Heart right ventricle (tissue), 16 donors: ENCODE measurements at regions not wholly inside any gene's neighbourhood (a gene's known extent, or its start where the extent isn't known, plus 50 kb on each side); places are given as distances from the start of the nearest gene placed in this dataset.

ENCODE experiments used
- ATAC-seq, 8 donors: fragments of 200-7000 bp; cut with Tn5 transposase; one replicate each; pipeline ENCODE4 v1.9.1; 2020; ENCODE audit warnings: mild to moderate bottlenecking in 8 of 8, moderate library complexity in 8 of 8, moderate number of reproducible peaks in 1 of 8
- DNase-seq, 2 donors: peaks; one replicate each; pipeline ENCODE4 v3.0.0-alpha.2; 2020
- H3K27ac ChIP-seq, 10 donors: fragments of 200-600 bp; sonication (generic) in 2 of 10; one replicate each; pipeline versions ENCODE4 v1.5.0 to v1.8.0; 2020 to 2022; ENCODE audit warnings: mild to moderate bottlenecking in 3 of 10
- H3K27me3 ChIP-seq, 7 donors: fragments of 200-600 bp; one replicate each; pipeline ENCODE4 v1.8.0; 2021 to 2022; ENCODE audit warnings: mild to moderate bottlenecking in 2 of 7
- H3K36me3 ChIP-seq, 9 donors: fragments of 200-600 bp; sonication (generic) in 1 of 9; one replicate each; pipeline versions ENCODE4 v1.5.0 to v1.8.0; 2020 to 2022; ENCODE audit warnings: mild to moderate bottlenecking in 2 of 9
- H3K4me1 ChIP-seq, 9 donors: fragments of 200-600 bp; sonication (generic) in 1 of 9; one replicate each; pipeline versions ENCODE4 v1.5.0 to v1.8.0; 2020 to 2022; ENCODE audit warnings: mild to moderate bottlenecking in 4 of 9
- H3K4me3 ChIP-seq, 10 donors: fragments of 200-600 bp; sonication (generic) in 2 of 10; one replicate each; pipeline versions ENCODE4 v1.5.0 to v1.8.0; 2020 to 2022; ENCODE audit warnings: mild to moderate bottlenecking in 7 of 10, moderate library complexity in 2 of 10
- H3K9me3 ChIP-seq, 11 donors: fragments of 200-600 bp in 10 of 11; sonication (generic) in 2 of 11; one replicate each; pipeline versions ENCODE4 v1.5.0 to v1.8.0; 2013 to 2022; ENCODE audit warnings: mild to moderate bottlenecking in 2 of 11, control low read depth in 1 of 11, moderate library complexity in 1 of 11
- CTCF ChIP-seq, 9 donors: fragments of 200-600 bp; sonication (generic) in 2 of 9; IDR thresholded peaks; one replicate each; pipeline versions ENCODE4 v1.5.0 to v1.8.0; 2021 to 2022; ENCODE audit warnings: antibody characterized with exemption in 9 of 9, mild to moderate bottlenecking in 5 of 9, moderate library complexity in 1 of 9
- WGBS, 2 donors: extraction: QIAGEN DNeasy Blood & Tissue Kit; methylation state at CpG; one replicate each; pipeline ENCODE4 v1.1.7; 2013; ENCODE audit warnings: inconsistent platforms in 1 of 2; 5-methylcytosine and 5-hydroxymethylcytosine counted together
- intact Hi-C, 10 donors: fragments of 100-400 bp; cut with DNase I; formaldehyde crosslinking; loops; one replicate each; pipeline versions ENCODE4 v1.11.1 to v1.14.2; 2022
- donor health status: Arrhythmogenic right ventricular cardiomyopathy.
- donor health status: ischemic (EF 13 %, LVEDD 7.1; RV severe dilation, severe dysfunction).
- donor health status: healthy with polysubstance abuse.
- donor health status: DM: no; HTN: yes; CAD: no.
- donor health status: DM: no; HTN: no; CAD: no.
- donor health status: ischemic (EF 25% LVEDD 6.9; RV normal size, moderate dysfunction).
- donor health status: ischemic (EF 25% LVEDD 5.7; RV mildly dilated, moderate dysfunction).
- donor health status: healthy.
- donor health status: DM: yes; HTN: yes; CAD: no.
- donor health status: Ischemic cardiomyopathy.
- donor health status: ischemic (EF 35%, LVEDD 5.7; RV mildly dilated, moderate dysfunction).
- donor health status: nonischemic (EF 11% LVEDD 7.7; RV severe dilation, severe dysfunction).
- donor health status: DM: yes; HTN: yes; CAD: no.
- donor health status: PGD.
- donor health status: ischemic (EF 29% LVEDD 5.4; RV normal size, mild dysfunction).
- donor health status: nonischemic (EF 23%, LVEDD 6.1; RV moderate dilation, normal function).

GRCh38 chr12:41739066-41739465, 405.6 kb downstream of the GXYLT1 start:
- Histone ChIP-seq H3K36me3 (no peaks in the 10 kb centered on the region), H3K9me3 (peaks cover 0 to 3% (median 0%) of the 10 kb centered on the region in 11 donors), H3K27me3 (no peaks in the 10 kb centered on the region), H3K27ac (no peak overlapping the region), H3K4me1 (no peaks in the 10 kb centered on the region), H3K4me3 (no peak overlapping the region)
- intact Hi-C loops = no loop called here
- 84 to 88% methylated on average over 3 of the region's 3 CpGs for WGBS, 2 donors
- ATAC-seq (no peak), DNase-seq (no peak)
- no peak for TF ChIP-seq CTCF (IDR thresholded peaks at IDR 0.05)

GRCh38 chr12:41737423-41737822, 407.3 kb downstream of the GXYLT1 start:
- intact Hi-C loops = no loop called here

GRCh38 chr12:41736436-41736835, 408.2 kb downstream of the GXYLT1 start:
- Histone ChIP-seq H3K27me3 (no peaks in the 10 kb centered on the region), H3K27ac (no peak overlapping the region), H3K4me1 (no peaks in the 10 kb centered on the region), H3K4me3 (no peak overlapping the region), H3K9me3 (peaks cover 0 to 3% (median 0%) of the 10 kb centered on the region in 11 donors), H3K36me3 (no peaks in the 10 kb centered on the region)
- ATAC-seq (no peak), DNase-seq (no peak)
- no peak for TF ChIP-seq CTCF (IDR thresholded peaks at IDR 0.05)
- 66 to 67% methylated on average over 1 of the region's 1 CpG for WGBS, 2 donors
- intact Hi-C loops = no loop called here

More at GRCh38 chr12:41737423-41737822, 407.3 kb downstream of the GXYLT1 start:
- no peak for TF ChIP-seq CTCF (IDR thresholded peaks at IDR 0.05)
- Histone ChIP-seq H3K9me3 (peaks cover 0 to 3% (median 0%) of the 10 kb centered on the region in 11 donors), H3K27ac (no peak overlapping the region), H3K36me3 (no peaks in the 10 kb centered on the region), H3K4me1 (no peaks in the 10 kb centered on the region), H3K4me3 (no peak overlapping the region), H3K27me3 (no peaks in the 10 kb centered on the region)
- ATAC-seq (no peak), DNase-seq (no peak)
- 81 to 93% methylated on average over 3 of the region's 3 CpGs for WGBS, 2 donors

- intact Hi-C loops = no loop called here
- H3K9me3 ChIP-seq = peaks cover 0 to 3% (median 0%) of the 10 kb centered on the region in 11 donors
- no peak overlapping the region for H3K4me3 ChIP-seq
- no peak for TF ChIP-seq CTCF (IDR thresholded peaks at IDR 0.05)
- no peak overlapping the region for H3K27ac ChIP-seq
- H3K36me3 ChIP-seq = no peaks in the 10 kb centered on the region
- DNase-seq (no peak), ATAC-seq (no peak)
- H3K4me1 ChIP-seq = no peaks in the 10 kb centered on the region
- H3K27me3 ChIP-seq = no peaks in the 10 kb centered on the region
- WGBS, 2 donors = 92 to 93% methylated on average over 1 of the region's 1 CpG
Observed at GRCh38 chr12:41731691-41732090, 413.0 kb downstream of the GXYLT1 start.
